ENCODE measurements at regions not wholly inside any gene's neighbourhood (a gene's known extent, or its start where the extent isn't known, plus 50 kb on each side); places are given as distances from the start of the nearest gene placed in this dataset.

- ATAC-seq (no peak), DNase-seq (ENCODE audit: low spot score) (no peak)
- intact Hi-C loops (cut with DNase I): no loop called here
Measured at GRCh38 chr7:94054130-94054529, 50.0 kb upstream of the BET1 start.

GRCh38 chr7:94055963-94056362 lies 51.8 kb upstream of the BET1 start:
- no peak for ATAC-seq
- intact Hi-C loops (cut with DNase I): no loop called here
- no peak for DNase-seq (ENCODE audit: low spot score)

GRCh38 chr7:94056796-94057207 lies 52.6 kb upstream of the BET1 start:
- intact Hi-C loops (cut with DNase I): no loop called here
- ATAC-seq (no peak), DNase-seq (ENCODE audit: low spot score) (no peak)

GRCh38 chr7:94057955-94058354 lies 53.8 kb upstream of the BET1 start:
- ATAC-seq (no peak), DNase-seq (ENCODE audit: low spot score) (no peak)
- intact Hi-C loops (cut with DNase I): no loop called here

- ATAC-seq: no peak
- intact Hi-C loops (cut with DNase I): no loop called here
- no peak for DNase-seq (ENCODE audit: low spot score)
Measured at GRCh38 chr7:94059746-94060145, 55.6 kb upstream of the BET1 start.

GRCh38 chr7:94060752-94061151 lies 56.6 kb upstream of the BET1 start:
- no peak for DNase-seq (ENCODE audit: low spot score)
- intact Hi-C loops (cut with DNase I): no loop called here
- no peak for ATAC-seq

GRCh38 chr7:94061326-94061725 lies 57.2 kb upstream of the BET1 start:
- DNase-seq (ENCODE audit: low spot score) (no peak), ATAC-seq (no peak)
- intact Hi-C loops (cut with DNase I): no loop called here

GRCh38 chr7:94062372-94062771 lies 58.2 kb upstream of the BET1 start:
- intact Hi-C loops (cut with DNase I): no loop called here
- no peak for DNase-seq (ENCODE audit: low spot score)
- no peak for ATAC-seq

GRCh38 chr7:94064541-94065191 lies 60.5 kb upstream of the BET1 start:
- intact Hi-C loops (cut with DNase I): no loop called here
- DNase-seq (ENCODE audit: low spot score) (no peak), ATAC-seq (no peak)

- ATAC-seq (no peak), DNase-seq (ENCODE audit: low spot score) (no peak)
- intact Hi-C loops (cut with DNase I): no loop called here
Measured at GRCh38 chr7:94067047-94067446, 62.9 kb upstream of the BET1 start.

GRCh38 chr7:94067506-94067905 lies 63.4 kb upstream of the BET1 start:
- DNase-seq (ENCODE audit: low spot score) (no peak), ATAC-seq (no peak)
- intact Hi-C loops (cut with DNase I): no loop called here

GRCh38 chr7:94069162-94069739 lies 65.1 kb upstream of the BET1 start:
- DNase-seq (ENCODE audit: low spot score): no peak
- intact Hi-C loops (cut with DNase I): no loop called here
- no peak for ATAC-seq

- ATAC-seq: no peak
- no peak for DNase-seq (ENCODE audit: low spot score)
- intact Hi-C loops (cut with DNase I): no loop called here
Measured at GRCh38 chr7:94080551-94080950, 76.4 kb upstream of the BET1 start.

GRCh38 chr7:94082126-94082525 lies 78.0 kb upstream of the BET1 start:
- no peak for ATAC-seq
- no peak for DNase-seq (ENCODE audit: low spot score)
- intact Hi-C loops (cut with DNase I): no loop called here

- ATAC-seq (peak; percentile 83), DNase-seq (ENCODE audit: low spot score) (no peak)
- intact Hi-C loops (cut with DNase I): no loop called here
Measured at GRCh38 chr7:94087664-94088352, 83.7 kb upstream of the BET1 start.

GRCh38 chr7:94088560-94088959 lies 84.4 kb upstream of the BET1 start:
- ATAC-seq: no peak
- DNase-seq (ENCODE audit: low spot score): no peak
- intact Hi-C loops (cut with DNase I): no loop called here

GRCh38 chr7:94089806-94090205 lies 85.7 kb upstream of the BET1 start:
- intact Hi-C loops (cut with DNase I): no loop called here
- DNase-seq (ENCODE audit: low spot score) (no peak), ATAC-seq (no peak)

GRCh38 chr7:94092980-94093379 lies 88.8 kb upstream of the BET1 start:
- intact Hi-C loops (cut with DNase I): no loop called here
- DNase-seq (ENCODE audit: low spot score) (no peak), ATAC-seq (no peak)

- ATAC-seq (no peak), DNase-seq (ENCODE audit: low spot score) (no peak)
- intact Hi-C loops (cut with DNase I): no loop called here
Measured at GRCh38 chr7:94094298-94094697, 90.1 kb upstream of the BET1 start.

GRCh38 chr7:94095316-94096009 lies 91.3 kb upstream of the BET1 start:
- intact Hi-C loops (cut with DNase I): no loop called here
- ATAC-seq (no peak), DNase-seq (ENCODE audit: low spot score) (no peak)
